C4-2B (cell line): ENCODE measurements at regions not wholly inside any gene's neighbourhood (a gene's known extent, or its start where the extent isn't known, plus 50 kb on each side); places are given as distances from the start of the nearest gene placed in this dataset.
"Not testable (repeated sequence)": the region's sequence is repeated elsewhere in the genome, so short reads cannot be mapped to it uniquely, and the experiment has no call there.

Experiments
- H3K27ac ChIP-seq: fragments of 450-650 bp; 2 replicates; pipeline ENCODE4 v1.5.1; 2017
- ZFX ChIP-seq: fragments of 450-650 bp; IDR thresholded peaks from 2 replicates; pipeline ENCODE4 v1.6.1; 2017
- TF ChIP-seq, protein P1 (sequence below): fragments of 450-650 bp; conservative IDR thresholded peaks from 2 replicates; pipeline ENCODE4 v1.5.1; 2017; ENCODE audit warnings: mild to moderate bottlenecking

GRCh38 chr7:65230231-65230630 is 143.4 kb upstream of the ZNF92 start:
- TF ChIP-seq ZFX = no peak
- TF ChIP-seq, protein P1, sequence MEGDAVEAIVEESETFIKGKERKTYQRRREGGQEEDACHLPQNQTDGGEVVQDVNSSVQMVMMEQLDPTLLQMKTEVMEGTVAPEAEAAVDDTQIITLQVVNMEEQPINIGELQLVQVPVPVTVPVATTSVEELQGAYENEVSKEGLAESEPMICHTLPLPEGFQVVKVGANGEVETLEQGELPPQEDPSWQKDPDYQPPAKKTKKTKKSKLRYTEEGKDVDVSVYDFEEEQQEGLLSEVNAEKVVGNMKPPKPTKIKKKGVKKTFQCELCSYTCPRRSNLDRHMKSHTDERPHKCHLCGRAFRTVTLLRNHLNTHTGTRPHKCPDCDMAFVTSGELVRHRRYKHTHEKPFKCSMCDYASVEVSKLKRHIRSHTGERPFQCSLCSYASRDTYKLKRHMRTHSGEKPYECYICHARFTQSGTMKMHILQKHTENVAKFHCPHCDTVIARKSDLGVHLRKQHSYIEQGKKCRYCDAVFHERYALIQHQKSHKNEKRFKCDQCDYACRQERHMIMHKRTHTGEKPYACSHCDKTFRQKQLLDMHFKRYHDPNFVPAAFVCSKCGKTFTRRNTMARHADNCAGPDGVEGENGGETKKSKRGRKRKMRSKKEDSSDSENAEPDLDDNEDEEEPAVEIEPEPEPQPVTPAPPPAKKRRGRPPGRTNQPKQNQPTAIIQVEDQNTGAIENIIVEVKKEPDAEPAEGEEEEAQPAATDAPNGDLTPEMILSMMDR = no peak

DNA sequence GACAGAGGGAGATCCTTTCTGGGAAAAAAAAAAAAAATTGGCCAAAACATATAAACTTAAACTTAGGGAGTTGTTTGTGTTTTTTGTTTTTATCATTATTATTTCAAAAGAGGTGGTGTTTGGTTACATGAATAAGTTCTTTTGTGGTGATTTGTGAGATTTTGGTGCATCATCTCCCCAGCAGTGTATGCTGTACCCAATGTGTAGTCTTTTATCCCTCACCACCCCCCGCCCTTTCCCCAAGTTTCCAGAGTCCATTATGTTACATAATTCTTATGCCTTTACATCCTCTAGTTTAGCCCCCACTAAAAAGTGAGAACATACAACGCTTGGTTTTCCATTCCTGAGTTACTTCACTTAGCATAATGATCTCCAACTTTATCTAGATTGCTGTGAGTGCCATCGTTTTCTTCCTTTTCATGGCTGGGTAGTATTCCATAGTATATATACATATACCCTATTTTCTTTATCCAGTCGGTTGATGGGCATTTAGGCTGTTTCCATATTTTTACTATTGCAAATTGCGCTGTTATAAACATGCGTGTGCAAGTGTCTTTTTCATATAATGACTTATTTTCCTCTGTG is 148.1 kb upstream of the ZNF92 start:
- TF ChIP-seq, protein P1 = no peak
- no peak for TF ChIP-seq ZFX

More at GRCh38 chr7:65230231-65230630, 143.4 kb upstream of the ZNF92 start:
- no peak overlapping the region for H3K27ac ChIP-seq

DNA sequence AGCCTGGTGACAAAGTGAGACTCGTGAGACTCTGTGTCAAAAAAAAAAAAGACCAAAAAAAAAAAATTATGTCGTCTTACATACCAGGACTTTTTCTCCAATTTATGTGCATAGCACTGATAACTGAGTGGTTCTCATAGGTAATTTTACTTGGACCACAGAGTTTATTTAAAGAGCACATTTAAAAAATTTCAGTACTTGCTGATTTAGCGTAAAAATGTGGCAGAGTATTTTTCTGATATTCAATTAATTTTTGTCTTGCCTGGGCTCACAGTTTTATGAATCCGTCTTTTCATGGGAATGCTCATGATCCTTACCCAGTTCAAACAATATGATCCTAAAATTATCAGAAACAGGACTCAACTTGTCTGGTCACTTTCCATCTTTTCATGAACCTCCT is 151.0 kb upstream of the ZNF92 start:
- TF ChIP-seq, protein P1 = no peak
- TF ChIP-seq ZFX = no peak
- H3K27ac ChIP-seq = no peak overlapping the region

More for the DNA sequence above, 148.1 kb upstream of the ZNF92 start:
- no peak overlapping the region for H3K27ac ChIP-seq

GRCh38 chr7:65221683-65222082 is 152.0 kb upstream of the ZNF92 start:
- TF ChIP-seq, protein P1 = no peak
- no peak for TF ChIP-seq ZFX
- H3K27ac ChIP-seq = no peak overlapping the region

DNA sequence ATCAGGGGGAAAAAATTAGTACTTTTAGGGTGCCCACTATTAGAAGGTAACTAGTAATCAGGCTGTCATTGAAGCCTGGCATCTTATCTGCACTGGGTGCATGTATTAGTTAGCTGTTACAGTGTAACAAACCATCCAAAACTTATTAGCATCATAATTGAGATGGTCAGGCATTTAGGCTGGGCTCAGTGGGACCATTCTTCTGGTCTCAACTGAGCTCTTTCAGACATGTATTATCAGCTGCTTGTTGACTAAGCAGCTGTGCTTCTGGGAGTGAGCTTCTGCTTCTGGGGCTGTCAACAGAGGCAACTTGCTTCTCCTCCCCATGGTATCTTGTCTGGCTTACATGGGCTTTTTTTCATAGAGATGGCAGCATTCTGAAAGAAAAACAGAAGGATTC is 154.0 kb upstream of the ZNF92 start:
- TF ChIP-seq ZFX = no peak
- TF ChIP-seq, protein P1 = no peak
- H3K27ac ChIP-seq = no peak overlapping the region

GRCh38 chr7:65216469-65216868 is 157.2 kb upstream of the ZNF92 start:
- H3K27ac ChIP-seq = no peak overlapping the region

GRCh38 chr7:65213260-65213659 is 160.4 kb upstream of the ZNF92 start:
- not testable (repeated sequence) for H3K27ac ChIP-seq

More at GRCh38 chr7:65216469-65216868, 157.2 kb upstream of the ZNF92 start:
- no peak for TF ChIP-seq ZFX
- TF ChIP-seq, protein P1 = peak; percentile 68

DNA sequence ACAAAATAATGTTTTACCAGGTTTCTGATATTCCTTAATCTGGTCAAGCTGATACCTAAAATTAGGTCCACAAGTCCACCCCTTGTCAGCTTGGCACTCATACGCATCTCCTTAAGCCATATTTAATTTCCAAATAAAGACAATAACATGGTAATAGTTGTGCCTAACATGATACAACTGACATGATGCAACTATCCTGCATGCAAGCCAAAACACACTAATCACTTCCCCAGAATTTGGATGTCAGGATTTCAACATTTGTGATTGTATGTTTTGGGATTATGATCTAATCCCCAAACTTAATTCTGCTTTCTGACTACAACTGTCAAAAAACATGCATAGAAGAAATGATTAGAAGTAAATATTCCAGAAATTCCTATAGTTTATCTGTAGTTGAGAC is 174.4 kb upstream of the ZNF92 start:
- H3K27ac ChIP-seq = not testable (repeated sequence)

DNA sequence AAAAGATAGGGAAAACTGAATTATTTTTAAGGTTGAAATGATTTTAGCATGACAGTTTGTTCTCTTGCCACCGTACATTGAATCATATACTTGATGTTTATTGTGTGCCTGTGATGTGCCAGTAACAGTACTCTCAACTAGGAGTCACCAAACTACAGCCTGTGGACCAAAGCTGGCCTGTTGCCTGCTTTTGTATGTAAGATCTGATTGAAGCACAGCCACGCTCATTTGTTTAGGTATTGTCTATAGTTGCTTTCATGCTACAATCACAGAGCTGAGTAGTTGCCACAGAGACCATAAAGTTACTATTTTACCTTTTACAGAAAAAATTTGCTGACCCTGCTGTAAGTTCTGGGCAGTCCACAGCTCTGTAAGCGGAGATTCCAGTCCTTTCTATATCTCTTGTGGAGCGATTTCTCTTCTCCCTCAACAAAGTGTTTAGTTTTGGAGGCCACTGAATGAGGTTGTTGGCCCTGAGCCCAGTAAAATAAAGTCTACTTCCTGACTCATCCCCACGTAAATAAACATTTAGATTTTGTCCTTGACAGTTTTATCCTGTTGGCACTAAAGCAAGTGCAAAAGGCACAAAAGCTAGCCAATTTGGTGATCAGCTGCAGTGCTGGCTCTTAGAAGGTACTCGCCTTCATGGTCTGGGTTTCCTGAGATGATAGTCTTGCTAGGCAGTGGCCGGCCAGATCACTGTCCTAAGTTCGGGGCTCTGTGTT is 180.2 kb upstream of the ZNF92 start:
- H3K27ac ChIP-seq = 0 out of 2 replicates have a peak overlapping the region, but pooled peaks have one; percentile 43

DNA sequence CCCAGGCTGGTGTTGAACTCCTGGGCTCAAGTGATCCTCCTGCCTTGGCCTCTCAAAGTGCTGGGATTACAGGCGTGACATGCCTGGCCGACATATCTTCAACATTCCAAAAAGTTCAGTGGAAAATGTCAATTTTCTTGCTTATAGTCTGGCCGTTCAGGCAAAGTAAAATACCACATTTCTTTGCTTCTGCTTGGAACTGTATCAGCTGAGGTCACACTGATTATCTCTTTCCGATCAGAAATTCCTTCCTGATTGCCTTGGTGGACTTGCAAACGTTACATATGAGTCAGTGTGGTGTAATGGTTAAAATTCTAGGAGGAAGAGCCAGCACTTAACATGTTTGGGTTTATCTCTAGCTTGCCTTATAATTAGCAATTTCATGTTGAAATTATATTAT is 170.6 kb upstream of the ERV3-1 start:
- not testable (repeated sequence) for H3K27ac ChIP-seq

DNA sequence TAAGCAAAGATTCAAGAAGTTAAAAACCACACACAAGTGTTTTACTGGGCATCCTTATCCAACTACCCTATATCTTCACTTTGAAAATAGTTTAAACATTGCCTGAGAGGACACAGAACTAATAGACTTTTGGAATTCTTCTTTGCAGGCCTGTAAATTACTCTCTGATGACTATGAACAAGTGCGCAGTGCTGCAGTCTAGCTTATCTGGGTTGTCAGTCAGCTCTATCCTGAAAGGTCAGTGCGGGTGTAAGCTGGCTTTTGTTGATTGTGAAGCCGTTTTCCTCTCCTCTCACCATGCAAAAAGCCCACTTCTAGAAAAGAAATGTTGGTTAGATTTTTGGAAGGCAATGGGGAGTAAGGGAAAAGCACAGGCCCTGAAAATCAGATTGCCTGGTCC is 143.6 kb upstream of the ERV3-1 start:
- not testable (repeated sequence) for H3K27ac ChIP-seq

DNA sequence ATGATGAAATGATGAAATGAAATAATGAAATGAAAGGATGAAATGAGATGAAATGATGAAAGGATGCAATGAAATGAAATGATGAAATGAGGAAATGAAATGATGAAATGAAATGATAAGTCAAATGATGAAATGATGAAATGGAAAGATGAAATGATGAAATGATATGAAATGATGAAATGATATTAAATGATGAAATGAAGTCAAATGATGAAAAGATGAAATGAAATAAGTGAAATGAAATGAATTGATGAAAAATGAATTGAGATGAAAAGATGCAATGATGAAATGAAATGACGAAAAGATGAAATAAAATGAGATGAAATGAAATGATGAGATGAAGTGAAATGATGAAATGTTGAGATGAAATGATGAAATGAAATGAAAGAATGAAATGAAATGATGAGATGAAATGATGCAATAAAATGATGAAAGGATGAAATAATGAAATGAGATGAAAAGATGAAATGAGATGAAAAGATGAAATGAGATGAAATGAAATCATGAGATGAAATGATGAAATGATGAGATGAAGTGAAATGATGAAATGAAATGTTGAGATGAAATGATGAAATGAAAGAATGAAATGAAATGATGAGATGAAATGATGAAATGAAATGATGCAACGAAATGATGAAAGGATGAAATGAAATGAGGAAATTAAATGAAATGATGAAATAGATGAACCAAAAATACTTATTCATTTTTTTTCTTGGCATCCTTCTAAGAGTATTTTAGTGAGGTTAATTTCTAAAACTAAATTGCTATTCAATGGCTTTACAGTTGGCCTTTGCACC is 139.8 kb upstream of the ERV3-1 start:
- H3K27ac ChIP-seq = not testable (repeated sequence)
